ENCODE measurements at regions not wholly inside any gene's neighbourhood (a gene's known extent, or its start where the extent isn't known, plus 50 kb on each side); places are given as distances from the start of the nearest gene placed in this dataset.

GRCh38 chr6:93821953-93822352 is 402.6 kb upstream of the EPHA7 start:
- DNase-seq (ENCODE audit: low read depth), result no peak
- TF ChIP-seq, protein P1, sequence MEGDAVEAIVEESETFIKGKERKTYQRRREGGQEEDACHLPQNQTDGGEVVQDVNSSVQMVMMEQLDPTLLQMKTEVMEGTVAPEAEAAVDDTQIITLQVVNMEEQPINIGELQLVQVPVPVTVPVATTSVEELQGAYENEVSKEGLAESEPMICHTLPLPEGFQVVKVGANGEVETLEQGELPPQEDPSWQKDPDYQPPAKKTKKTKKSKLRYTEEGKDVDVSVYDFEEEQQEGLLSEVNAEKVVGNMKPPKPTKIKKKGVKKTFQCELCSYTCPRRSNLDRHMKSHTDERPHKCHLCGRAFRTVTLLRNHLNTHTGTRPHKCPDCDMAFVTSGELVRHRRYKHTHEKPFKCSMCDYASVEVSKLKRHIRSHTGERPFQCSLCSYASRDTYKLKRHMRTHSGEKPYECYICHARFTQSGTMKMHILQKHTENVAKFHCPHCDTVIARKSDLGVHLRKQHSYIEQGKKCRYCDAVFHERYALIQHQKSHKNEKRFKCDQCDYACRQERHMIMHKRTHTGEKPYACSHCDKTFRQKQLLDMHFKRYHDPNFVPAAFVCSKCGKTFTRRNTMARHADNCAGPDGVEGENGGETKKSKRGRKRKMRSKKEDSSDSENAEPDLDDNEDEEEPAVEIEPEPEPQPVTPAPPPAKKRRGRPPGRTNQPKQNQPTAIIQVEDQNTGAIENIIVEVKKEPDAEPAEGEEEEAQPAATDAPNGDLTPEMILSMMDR (IDR thresholded peaks at IDR 0.05; ENCODE audit: low read length, missing control alignments), result no peak
- H3K4me3 ChIP-seq (replicated peaks; ENCODE audit: low read depth, low read length), result no peak overlapping the region

GRCh38 chr6:93820465-93821082 is 401.2 kb upstream of the EPHA7 start:
- TF ChIP-seq, protein P1 (IDR thresholded peaks at IDR 0.05; ENCODE audit: low read length, missing control alignments), result no peak
- DNase-seq (ENCODE audit: low read depth), result no peak

DNA sequence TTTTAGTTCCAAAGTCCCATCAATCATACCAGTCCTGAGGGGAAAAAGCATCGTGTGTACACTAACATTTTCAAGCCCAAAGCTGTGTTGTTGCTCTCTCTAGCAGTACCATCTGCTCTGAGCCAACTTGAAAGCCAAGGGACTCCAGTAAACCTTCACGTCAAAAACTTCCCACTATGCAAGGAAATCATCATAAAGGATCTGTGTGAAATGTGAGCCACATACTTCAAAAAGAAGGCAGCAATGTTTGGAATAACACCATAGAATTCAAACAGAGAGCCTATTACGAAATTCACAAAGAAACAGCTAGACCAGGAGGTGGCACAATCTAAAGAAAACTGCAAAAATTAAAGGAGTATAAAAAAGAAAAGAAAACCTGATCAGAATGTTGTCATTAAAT is 399.8 kb upstream of the EPHA7 start:
- TF ChIP-seq, protein P1 (IDR thresholded peaks at IDR 0.05; ENCODE audit: low read length, missing control alignments), result no peak
- DNase-seq (ENCODE audit: low read depth), result no peak
- H3K4me3 ChIP-seq (replicated peaks; ENCODE audit: low read depth, low read length), result no peak overlapping the region

More at GRCh38 chr6:93820465-93821082, 401.2 kb upstream of the EPHA7 start:
- no peak overlapping the region for H3K4me3 ChIP-seq (replicated peaks; ENCODE audit: low read depth, low read length)

- no peak overlapping the region for H3K4me3 ChIP-seq (replicated peaks; ENCODE audit: low read depth, low read length)
- no peak for DNase-seq (ENCODE audit: low read depth)
- TF ChIP-seq, protein P1 (IDR thresholded peaks at IDR 0.05; ENCODE audit: low read length, missing control alignments), result no peak
These were observed 398.6 kb upstream of the EPHA7 start for GRCh38 chr6:93817937-93818336.

DNA sequence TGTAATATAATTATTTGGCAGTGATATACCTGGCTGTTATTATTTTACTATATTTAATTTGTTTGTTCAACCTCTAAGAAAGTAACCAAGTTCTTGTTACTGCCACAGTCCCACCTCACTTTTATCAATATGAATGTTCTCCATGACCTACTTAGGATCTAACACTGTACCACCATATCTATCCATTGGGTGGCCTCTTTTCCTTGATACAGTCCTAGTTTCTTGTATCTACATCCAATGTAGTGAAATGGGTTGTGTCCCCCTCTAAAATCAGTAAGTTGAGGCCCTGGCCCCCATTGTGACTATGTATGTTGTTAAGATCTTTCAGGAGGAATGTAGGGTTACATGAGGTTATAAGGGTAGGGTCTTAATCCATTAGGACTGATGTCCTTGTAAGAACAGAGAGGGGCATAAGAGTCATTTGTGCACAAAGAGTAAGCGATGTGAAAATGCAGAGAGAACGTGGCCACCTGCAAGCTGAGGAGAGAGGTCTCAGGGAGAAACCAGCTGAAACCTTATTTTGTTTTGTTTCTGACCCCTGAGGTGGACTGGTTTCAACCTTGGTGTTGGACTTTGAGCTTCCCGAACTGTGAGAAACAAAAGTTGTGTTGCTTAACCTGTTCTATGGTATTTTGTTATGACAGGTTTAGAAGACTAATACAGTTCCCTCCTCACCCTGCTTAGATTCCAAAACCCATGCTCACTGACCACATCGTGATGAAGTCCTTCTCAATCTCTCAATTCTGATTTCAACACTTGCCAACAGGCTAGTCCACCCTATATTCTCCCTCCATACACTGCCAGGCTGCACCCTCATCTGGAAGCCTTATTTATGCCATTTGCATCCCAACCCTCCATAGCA is 387.3 kb upstream of the EPHA7 start:
- TF ChIP-seq, protein P1 (IDR thresholded peaks at IDR 0.05; ENCODE audit: low read length, missing control alignments), result no peak
- DNase-seq (ENCODE audit: low read depth), result no peak
- no peak overlapping the region for H3K4me3 ChIP-seq (replicated peaks; ENCODE audit: low read depth, low read length)

- H3K4me3 ChIP-seq (replicated peaks; ENCODE audit: low read depth, low read length), result no peak overlapping the region
- no peak for DNase-seq (ENCODE audit: low read depth)
- TF ChIP-seq, protein P1 (IDR thresholded peaks at IDR 0.05; ENCODE audit: low read length, missing control alignments), result no peak
These were observed 381.9 kb upstream of the EPHA7 start for GRCh38 chr6:93801101-93801847.

Measured in fibroblast of pulmonary artery (primary cell).